D721Med (cell line): ENCODE measurements at regions not wholly inside any gene's neighbourhood (a gene's known extent, or its start where the extent isn't known, plus 50 kb on each side); places are given as distances from the start of the nearest gene placed in this dataset.
A peak's percentile ranks its signal among the peaks of the same experiment; 100 is the strongest.

Experiments
- DNase-seq: peaks from one replicate; pipeline ENCODE4 v3.0.0; 2011; ENCODE audit warnings: low spot score; ENCODE audit not compliant: insufficient read length
- FAIRE-seq: peaks from 2 replicates; lab custom pipeline; 2011; peaks lifted over from hg19 to GRCh38; lab: Jason Lieb, UNC
- TF ChIP-seq, protein P1 (sequence below): IDR thresholded peaks from 2 replicates; pipeline ENCODE4 v1.5.1; 2012; ENCODE audit warnings: mild to moderate bottlenecking, control low read depth; ENCODE audit not compliant: insufficient read depth; ENCODE audit errors: missing control alignments

DNA sequence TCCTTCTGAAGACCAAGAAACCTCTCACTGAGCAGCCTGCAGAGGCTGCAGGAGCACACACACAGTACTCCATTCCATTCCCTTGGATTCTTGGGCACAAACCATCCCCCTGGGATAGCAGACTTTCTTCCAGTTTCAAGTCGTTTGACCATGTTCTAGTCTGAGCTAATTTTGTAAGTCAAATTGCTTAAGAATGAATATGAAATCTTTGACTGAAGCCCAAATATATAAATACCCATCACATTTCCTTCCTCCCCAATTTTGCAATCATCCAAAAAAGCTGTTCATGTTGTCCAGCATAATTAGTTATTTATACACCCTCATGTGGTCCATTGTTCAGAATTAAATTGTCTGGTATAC is 231.2 kb upstream of the TPRG1 start:
- FAIRE-seq (no peak), DNase-seq (no peak)
- TF ChIP-seq, protein P1, sequence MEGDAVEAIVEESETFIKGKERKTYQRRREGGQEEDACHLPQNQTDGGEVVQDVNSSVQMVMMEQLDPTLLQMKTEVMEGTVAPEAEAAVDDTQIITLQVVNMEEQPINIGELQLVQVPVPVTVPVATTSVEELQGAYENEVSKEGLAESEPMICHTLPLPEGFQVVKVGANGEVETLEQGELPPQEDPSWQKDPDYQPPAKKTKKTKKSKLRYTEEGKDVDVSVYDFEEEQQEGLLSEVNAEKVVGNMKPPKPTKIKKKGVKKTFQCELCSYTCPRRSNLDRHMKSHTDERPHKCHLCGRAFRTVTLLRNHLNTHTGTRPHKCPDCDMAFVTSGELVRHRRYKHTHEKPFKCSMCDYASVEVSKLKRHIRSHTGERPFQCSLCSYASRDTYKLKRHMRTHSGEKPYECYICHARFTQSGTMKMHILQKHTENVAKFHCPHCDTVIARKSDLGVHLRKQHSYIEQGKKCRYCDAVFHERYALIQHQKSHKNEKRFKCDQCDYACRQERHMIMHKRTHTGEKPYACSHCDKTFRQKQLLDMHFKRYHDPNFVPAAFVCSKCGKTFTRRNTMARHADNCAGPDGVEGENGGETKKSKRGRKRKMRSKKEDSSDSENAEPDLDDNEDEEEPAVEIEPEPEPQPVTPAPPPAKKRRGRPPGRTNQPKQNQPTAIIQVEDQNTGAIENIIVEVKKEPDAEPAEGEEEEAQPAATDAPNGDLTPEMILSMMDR = no peak

- DNase-seq (no peak), FAIRE-seq (no peak)
- TF ChIP-seq, protein P1 = no peak
Observed at GRCh38 chr3:188941103-188941502, 230.7 kb upstream of the TPRG1 start.

GRCh38 chr3:188942191-188942590 is 229.6 kb upstream of the TPRG1 start:
- TF ChIP-seq, protein P1 = no peak
- FAIRE-seq (no peak), DNase-seq (no peak)

- FAIRE-seq = no peak
- DNase-seq = no peak
- TF ChIP-seq, protein P1 = no peak
Observed at GRCh38 chr3:188943591-188943990, 228.2 kb upstream of the TPRG1 start.

GRCh38 chr3:188944108-188944507 is 227.7 kb upstream of the TPRG1 start:
- TF ChIP-seq, protein P1 = no peak
- FAIRE-seq (no peak), DNase-seq (no peak)

GRCh38 chr3:188946351-188947240 is 225.2 kb upstream of the TPRG1 start:
- TF ChIP-seq, protein P1 = no peak
- FAIRE-seq = no peak

GRCh38 chr3:188947401-188948280 is 224.1 kb upstream of the TPRG1 start:
- FAIRE-seq = no peak
- peak; percentile 41 for DNase-seq
- TF ChIP-seq, protein P1 = no peak

More at GRCh38 chr3:188946351-188947240, 225.2 kb upstream of the TPRG1 start:
- no peak for DNase-seq
